Ovary (tissue), 3 donors: ENCODE measurements at regions not wholly inside any gene's neighbourhood (a gene's known extent, or its start where the extent isn't known, plus 50 kb on each side); places are given as distances from the start of the nearest gene placed in this dataset.

Source experiments
- CTCF ChIP-seq, 3 donors: fragments of 450-650 bp in 2 of 3; fragments of 200-600 bp in 1 of 3; IDR thresholded peaks; one replicate each; pipeline versions ENCODE4 v1.5.1 to v1.8.0; 2016 to 2022; ENCODE audit warnings: antibody characterized with exemption in 3 of 3, mild to moderate bottlenecking in 1 of 3
- POLR2A ChIP-seq: fragments of 450-650 bp; IDR thresholded peaks from one replicate; pipeline ENCODE4 v1.6.1; 2017; ENCODE audit warnings: antibody characterized with exemption, mild to moderate bottlenecking, moderate library complexity
- donor health status: DM: no; HTN: no; CAD: no.

- no peak for TF ChIP-seq POLR2A
- no peak for TF ChIP-seq CTCF (IDR thresholded peaks at IDR 0.05)
Observed at GRCh38 chr12:28896421-28896820, 252.7 kb upstream of the FAR2 start.
